NCI-H2029 treated with DMSO at 0.1 percent for 48 hours (cell line): ENCODE measurements at regions not wholly inside any gene's neighbourhood (a gene's known extent, or its start where the extent isn't known, plus 50 kb on each side); places are given as distances from the start of the nearest gene placed in this dataset.

Source experiments
- DNase-seq: peaks from one replicate; lab custom pipeline; 2025; lab: John Stamatoyannopoulos, UW

DNA sequence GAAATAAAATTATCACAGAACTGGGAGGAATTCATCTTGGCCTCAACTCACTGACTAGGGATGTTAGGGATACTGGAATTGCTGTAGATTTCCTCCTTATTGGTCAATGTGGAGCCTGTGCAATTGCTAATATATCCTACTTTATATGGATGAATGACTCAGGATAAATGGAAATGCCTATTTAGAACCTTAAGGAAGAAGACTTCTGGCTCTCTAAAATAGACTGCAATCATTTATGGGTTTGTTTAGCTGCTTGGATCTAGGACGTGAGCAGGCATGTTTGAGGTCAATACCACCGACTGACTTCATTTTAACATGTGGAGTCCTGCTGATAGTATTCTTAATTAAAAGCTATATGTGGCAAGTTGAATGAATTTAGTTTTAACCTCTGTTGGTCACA lies 1040.1 kb upstream of the LRRN3 start:
- DNase-seq: no peak

DNA sequence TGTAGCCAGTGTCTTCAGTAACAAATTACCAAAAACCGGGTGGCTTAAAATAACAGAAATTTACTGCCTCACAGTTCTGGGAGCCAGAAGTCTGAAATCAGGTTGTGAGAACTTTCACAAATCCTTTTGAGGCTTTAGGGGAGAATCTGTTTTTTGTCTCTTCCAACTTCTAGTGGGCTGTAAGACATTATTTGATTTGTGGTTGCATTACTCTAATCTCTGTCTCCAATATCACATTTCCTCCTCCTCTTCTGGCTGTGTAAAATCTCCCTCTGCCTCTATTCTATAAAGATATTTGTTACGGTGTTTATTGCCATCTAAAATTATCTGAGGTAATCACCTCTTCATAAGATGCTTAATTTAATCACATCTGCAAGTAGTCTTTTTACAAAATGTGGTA lies 1039.6 kb upstream of the LRRN3 start:
- no peak for DNase-seq

DNA sequence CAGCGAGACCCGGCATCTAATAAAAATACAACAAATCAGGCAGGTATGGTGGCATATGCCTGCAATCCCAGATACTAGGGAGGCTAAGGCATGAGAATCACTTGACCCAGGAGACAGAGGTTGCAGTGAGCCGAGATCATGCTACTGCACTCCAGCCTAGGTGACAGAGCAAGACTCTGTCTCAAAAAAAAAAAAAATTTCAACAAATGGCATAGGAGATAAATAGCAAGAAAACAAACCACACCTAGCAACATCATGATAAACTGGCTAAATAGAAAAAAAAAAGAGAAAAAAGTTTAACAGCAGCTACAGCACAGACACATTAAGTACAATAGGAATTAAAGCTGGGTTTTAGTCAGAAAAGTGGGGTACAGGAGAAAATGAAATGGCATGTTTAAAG lies 1034.6 kb upstream of the LRRN3 start:
- DNase-seq: no peak

DNA sequence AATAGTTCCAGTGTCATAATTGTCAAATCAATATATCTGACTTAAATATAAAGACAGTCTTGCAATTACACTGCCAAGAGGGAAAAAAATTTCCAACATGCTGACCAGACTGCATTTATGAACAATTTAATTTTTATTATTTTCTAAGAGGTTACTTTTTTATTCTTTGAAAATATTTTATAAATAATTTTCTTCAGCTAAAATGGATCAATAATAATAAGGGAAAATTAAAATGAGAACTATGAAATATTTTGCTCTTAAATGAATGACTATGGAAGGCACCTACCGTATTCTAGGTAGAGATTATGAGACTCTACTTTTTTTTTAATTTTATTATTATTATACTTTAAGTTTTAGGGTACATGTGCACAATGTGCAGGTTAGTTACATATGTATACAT lies 1032.5 kb upstream of the LRRN3 start:
- DNase-seq: no peak

DNA sequence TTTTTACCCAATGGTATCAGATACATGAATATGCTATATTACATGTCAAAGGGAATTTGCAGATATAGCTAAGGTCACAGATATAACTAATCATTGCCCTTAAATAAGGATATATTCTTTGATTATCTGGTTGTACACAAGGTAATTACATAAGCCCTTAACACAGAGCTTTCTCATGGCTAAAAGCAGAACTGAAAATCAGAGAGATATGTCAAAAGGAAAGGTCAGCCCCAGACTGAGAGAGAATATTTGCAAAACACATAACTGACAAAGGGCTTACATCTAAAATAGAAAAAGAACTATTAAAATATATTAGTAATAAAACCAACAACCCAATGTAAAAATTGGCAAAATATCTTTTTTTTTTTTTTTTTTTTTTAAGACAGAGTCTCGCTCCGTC lies 1029.5 kb upstream of the LRRN3 start:
- no peak for DNase-seq

DNA sequence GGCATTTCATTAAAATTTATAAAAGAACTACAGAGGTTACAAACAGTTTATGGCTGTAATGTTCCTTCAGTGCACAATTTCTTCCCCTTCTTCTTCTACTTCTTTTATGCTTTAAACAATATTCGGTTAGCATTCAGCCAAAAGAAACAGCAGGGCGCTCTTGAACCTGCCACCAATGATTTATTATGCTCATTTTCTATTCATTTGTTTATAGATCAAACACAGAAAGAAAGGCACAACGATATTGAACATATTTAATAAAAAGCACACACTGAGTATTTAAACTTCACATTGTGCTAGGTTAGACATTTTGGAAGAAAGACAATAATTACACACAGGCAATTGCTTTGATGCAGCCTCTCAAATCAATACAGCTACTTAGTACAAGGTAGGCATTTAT lies 1025.8 kb upstream of the LRRN3 start:
- peak; percentile 33 for DNase-seq

DNA sequence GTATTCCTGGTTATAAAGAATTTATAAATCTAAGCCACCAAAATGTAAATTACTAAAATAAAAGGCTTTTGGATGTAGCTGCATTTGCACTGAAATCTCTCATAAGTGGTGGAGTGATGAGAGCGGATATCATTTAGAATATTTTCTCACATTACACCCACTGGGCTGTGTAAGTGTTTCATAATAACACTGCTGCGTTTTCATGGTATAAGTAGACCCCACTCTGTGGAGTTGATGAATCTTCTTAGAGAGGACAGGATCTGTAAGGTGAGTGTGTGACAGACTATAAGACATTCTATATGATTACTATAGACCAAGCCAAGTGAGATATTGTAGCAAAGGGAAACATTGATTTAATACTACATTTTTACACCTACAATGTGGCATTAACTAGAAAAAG lies 1024.1 kb upstream of the LRRN3 start:
- no peak for DNase-seq

DNA sequence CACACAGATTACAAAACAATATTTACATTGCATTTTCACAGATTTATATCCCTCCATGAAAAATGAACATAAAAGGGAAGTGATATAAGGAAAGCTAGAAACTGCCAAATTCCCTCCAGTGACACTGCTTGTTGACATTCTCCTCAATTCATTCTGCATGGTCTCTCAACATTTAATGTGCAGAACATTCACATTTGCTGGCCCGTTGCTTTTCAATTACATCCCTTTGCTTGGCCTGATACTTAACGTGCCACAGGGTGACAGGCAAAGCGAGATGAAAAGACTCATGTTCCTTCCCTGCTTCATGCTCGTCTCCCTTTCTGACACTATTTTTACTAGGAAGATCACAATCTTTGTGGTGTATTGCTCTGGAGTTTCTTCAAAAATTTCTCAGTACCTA lies 1019.7 kb upstream of the LRRN3 start:
- no peak for DNase-seq

DNA sequence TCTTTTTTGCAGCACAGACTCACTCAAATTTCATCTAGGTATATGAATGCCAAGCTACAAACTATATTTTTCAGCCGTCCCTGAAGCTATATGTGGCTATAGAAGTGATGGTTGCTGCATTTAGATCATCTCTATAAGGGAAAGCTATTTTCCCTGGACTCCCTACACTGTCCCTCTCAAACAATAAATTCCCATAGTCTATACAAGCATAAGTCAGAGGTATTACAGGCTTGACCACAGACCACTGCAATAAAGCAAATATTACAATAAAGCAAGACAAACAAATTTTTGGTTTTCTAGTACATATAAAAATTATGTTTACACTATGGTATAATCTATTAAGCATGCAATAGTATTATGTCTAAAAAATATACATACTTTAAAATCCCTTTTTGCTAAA lies 1015.5 kb upstream of the LRRN3 start:
- no peak for DNase-seq

DNA sequence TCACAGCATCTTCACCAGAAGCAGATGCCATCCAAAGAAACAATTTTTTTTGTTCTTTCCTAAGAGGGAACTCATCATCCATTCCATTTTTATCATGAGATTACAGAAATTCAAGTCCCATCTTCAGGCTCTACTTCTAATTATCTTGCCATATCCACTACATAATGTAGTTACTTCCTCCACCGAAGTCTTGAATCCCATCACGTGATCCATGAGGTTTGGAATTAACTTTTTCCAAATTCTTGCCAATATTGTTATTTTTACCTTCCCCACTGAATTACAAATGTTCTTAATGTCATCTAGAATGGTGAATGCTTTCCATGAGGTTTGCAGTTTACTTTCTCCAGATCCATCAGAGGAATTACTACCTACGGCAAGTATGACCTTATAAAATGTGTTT lies 1014.7 kb upstream of the LRRN3 start:
- DNase-seq: no peak

DNA sequence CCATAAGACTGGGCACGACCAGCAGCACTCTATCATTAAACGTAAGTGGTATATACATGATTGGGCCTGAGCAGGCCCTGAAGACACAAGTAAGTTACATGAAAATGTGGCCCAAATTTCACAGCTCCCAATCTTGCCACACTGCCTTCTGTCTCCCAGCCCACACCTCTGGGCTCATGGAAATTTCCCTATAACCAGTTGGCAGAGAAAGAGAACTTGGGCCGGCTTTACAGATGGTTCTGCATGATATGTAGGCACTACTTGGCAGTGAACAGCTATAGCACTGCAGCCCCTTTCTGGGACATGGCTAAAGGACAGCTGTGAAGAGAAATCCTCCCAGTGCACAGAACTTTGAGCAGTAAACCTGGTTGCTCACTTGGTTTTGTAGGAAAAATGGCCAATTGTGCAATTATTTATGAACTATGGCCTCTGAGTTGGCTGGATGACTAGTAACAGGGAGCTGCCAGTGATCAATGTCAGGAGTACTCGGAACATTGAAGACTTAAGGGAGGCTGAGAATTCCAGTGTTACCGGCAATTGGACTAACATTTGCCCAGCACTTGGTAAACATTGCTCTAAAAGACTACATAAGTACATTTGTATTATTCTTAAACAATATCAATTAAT lies 1006.6 kb upstream of the LRRN3 start:
- no peak for DNase-seq

DNA sequence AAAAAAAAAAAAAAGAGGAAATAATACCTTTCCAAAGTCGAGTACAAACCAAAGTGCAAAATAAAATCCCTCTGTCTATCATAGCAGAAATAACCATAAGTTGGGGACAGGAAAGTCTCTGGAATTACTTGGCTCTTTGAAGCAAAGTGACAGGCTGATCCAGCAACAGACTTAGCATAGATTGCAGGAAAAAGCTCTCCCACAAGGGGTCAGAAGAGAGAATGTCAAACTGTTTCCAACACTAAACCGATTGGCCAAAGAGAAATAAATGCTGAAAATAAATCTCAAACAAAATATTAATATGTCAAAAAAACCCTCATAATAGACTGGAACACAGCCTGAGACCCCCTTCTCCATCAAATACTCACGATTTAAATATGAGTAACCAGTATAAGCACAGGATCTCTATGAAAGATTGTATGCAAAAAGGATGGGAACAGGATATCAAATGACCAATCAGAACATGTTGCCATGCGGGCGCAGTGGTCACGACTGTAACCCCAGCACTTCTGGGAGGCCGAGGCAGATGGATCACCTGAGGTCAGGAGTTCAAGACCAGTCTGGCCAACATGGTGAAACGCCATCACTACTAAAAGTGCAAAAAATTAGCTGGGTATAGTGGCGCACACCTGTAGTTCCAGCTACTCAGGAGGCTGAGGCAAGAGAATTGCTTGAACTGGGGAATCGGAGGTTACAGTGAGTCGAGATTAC lies 1000.7 kb upstream of the LRRN3 start:
- DNase-seq: no peak

DNA sequence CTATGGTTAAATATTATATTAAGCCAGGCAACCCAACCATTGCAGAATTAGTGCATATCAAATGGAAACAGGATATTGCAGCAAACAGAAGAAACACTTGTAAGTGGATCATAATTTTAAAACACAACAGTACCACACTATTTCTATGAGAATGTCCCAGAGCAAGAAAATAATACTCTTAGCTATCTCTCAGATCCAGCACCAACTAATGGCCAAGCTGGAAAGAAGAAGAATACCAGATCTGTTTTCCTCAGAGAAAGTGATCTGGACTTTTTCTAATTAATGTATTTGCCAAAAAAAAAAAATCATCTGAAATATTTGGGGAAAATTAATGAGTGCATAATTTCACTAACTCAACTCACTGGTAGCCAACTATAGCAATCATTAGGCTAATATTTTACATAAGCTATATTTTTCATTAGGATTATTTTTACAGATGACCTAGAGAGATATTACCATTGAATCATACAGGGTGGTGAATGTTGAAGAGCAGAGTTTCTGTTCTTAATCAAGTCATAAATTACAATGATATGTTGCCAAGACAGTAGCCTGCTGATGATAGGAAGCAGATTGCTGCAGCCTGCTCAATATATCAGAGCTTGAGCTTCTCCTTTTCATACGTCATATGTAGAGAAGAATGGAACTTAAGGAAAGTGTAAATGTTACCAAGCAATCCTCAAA lies 995.4 kb upstream of the LRRN3 start:
- DNase-seq: no peak

DNA sequence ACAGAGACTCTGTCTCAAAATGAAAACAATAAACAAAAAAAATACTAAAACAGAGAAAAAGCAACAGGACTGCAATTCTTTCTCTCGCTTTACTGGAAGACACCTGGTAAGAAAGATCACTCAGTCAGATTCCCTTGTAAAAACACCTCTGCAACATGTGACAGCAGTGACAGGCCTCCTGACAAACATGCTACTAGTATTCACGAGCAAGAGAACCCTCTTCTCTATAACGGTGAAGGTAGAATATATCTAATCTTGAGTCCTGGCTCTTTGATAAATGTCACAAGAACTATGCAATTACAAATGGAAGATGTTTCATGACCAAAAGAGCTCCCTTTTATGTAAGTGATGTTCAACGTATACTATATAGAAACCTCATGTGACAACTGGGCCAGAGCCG lies 986.7 kb upstream of the LRRN3 start:
- no peak for DNase-seq

DNA sequence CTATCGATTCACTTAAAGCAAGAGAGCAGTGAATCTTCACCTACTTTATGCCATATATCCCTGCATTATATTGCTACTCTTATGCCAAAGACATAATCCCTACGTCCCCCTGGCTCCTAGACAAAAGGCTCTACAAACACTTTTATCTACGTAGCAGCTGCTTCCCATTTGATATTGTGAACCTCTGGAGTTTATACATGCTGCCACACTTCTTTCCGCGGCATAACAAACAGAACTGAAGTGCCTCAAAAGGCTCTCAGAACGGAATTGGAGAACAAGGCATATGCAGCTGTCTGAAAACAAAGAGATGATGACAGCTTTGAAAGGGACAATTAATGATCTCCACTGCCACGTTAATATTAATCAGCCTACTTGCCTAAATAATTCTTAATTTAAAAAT lies 985.6 kb upstream of the LRRN3 start:
- peak; percentile 89 for DNase-seq

DNA sequence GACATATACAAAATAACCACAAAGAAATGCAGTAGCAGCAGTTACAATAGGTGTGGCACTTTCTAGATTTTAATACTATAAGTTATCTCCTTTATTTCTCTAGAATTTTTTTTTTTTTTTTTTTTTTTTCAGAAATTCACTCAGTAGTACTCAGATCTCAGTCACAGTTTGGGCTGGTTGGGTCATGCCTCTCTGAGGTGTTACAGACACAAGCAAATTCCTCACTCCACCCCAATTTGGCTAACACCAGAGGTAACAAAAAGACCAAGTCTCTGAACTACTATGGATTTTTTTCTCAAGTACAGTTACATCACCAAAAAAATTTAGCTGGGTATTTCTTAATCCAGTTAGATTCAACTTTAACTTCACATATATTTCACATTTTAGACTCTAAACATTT lies 985.1 kb upstream of the LRRN3 start:
- no peak for DNase-seq

DNA sequence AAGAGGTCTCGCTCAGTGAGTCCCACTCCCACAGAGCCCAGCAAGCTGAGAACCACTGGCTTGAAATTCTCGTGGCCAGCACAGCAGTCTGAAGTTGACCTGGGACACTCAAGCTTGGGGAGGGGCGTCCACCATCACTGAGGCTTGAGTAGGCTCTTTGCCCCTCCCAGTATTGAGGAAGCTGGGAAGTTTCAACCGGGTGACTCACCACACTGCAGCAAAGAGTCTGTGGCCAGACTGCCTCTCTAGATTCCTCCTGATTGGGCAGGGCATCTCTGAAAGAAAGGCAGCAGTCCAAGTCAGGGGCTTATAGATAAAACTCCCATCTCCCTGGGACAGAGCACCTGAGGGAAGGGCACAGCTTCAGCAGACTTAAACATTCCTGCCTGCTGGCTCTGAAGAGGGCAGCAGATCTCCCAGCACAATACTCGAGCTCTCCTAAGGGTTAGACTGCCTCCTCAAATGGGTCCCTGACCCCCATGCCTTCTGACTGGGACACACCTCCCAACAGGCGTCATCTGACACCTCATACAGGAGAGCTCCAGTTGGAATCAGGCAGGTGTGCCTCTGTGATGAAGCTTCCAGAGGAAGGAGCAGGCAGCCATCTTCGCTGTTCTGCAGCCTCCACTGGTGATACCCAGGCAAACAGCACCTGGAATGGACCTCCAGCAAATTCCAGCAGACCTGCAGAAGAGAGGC lies 970.9 kb upstream of the LRRN3 start:
- DNase-seq: no peak

DNA sequence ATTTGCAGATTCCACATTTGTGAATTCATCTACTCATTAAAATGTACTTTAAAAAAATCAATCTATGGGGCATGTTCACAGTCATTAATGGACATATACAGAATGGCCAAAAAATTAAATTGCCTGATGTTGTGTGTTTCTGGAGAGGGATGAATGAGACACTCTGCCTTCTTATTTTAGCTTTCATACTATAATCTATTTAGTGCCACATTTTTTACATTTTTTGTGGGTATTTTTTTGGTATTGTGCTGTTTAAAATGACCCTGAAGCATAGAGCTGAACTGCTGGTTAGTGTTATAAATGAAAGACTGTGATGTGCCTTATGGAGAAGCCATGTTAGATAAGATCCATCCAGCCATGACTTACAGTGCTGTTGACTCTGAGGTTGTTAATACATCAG lies 961.8 kb upstream of the LRRN3 start:
- no peak for DNase-seq

DNA sequence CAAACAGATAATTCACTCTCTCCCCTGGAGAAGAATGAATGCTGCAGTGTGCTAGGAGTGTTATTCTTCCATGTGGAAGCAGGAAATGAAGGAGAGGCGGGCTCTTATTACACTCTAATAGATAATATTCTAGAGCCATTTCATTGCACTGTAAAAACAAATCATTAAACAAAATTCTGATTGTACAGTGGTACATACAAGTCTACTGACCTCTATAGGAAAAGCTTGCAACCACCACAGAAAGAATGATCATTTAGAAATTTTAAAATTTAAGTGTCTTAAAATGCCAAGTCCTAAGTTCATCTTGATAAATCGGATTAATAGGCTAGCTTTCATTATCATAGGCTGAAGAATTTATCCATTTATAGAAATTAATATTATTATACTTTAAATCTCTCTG lies 960.3 kb upstream of the LRRN3 start:
- no peak for DNase-seq

DNA sequence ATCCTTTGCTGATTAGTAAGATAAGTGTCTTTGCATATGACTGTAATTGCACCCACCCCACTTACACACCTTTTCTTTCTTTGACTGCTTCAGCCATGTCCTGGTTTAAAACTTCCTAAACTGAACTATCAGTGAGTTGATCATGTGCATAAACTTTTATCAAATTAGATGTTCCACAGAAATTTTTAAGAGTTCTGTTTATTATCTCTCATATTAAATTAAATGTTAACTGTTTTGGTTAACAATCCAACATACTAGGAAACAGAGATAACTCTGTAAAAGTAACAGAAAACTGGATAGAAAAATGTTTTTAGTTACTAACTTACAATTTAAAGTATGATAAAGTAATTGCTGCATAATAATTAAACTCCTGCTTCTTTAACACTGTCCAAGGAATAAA lies 959.6 kb upstream of the LRRN3 start:
- no peak for DNase-seq

DNA sequence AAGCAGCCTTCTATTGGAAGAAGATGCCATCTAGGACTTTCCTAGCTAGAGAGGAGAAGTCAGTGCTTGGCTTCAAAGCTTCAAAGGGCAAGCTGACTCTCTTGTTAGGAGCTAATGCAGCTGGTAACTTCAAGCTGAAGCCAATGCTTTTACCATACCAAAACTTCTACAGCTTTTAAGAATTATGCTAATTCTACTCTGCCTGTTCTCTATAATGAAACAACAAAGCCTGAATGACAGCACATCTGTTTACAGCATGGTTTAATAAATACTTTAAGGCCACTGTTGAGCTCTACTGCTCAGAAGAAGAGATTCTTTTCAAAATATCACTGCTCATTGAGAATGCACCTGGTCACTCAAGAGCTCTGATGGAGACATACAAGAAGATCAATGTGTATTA lies 951.9 kb upstream of the LRRN3 start:
- DNase-seq: no peak

DNA sequence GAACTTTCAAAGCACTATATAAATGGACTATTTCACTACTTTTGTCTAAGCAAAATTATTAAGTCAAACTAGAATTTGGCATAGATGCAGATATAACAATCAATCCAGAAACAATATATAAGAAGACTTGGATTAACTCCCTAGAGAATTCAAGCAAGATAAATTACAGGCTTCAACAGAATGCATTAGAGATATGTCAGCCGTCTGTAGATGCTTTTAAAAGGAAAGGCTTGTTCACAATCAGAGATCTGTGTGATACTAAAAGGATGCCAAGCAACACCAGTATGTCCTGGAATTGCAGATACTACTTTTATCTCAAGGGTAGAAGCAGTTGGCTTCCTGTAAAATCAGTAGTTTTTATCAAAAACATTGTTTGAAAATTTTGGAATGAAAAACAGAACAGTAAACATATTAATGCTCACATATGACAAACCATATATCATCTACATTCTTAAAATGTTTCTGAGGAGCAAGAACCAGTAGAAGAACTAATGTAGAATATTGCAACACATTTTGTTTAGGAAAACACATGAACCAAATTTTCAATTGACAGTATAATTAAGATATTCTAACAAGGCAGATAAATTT lies 947.9 kb upstream of the LRRN3 start:
- no peak for DNase-seq

DNA sequence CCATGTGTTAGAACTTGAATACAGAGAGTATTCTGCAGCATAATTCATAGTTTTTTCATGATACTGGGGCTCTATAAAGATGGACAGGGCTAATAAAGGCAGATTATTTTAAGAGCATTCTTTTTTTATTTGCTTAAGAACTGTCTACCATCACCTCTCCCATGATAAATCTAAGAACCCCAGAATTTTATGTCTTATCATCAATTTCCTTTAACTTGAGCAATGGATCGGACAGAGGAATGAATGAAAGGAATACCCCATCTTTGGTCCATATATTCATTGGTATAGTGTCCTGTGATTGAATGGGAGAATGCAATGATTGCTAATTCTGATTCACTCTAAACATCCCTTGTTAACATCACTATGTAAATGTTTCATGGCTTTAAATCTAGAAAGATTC lies 946.3 kb upstream of the LRRN3 start:
- no peak for DNase-seq
